DOHH2 (cell line): ENCODE measurements at regions not wholly inside any gene's neighbourhood (a gene's known extent, or its start where the extent isn't known, plus 50 kb on each side); places are given as distances from the start of the nearest gene placed in this dataset.

Experiments
- H3F3A ChIP-seq: fragments of 200-600 bp; sonication (generic), shearing (Covaris generic); 2 replicates; pipeline ENCODE4 v1.6.0; 2016; ENCODE audit warnings: antibody characterized with exemption, mild to moderate bottlenecking; ENCODE audit not compliant: control insufficient read depth, insufficient read depth
- H3K27ac ChIP-seq: fragments of 200-600 bp; sonication (generic); 2 replicates; pipeline ENCODE4 v1.5.1; 2014; ENCODE audit warnings: low read depth, mild to moderate bottlenecking, low read length, moderate library complexity
- H3K27me3 ChIP-seq: fragments of 200-600 bp; sonication (generic); 2 replicates; pipeline ENCODE4 v1.6.1; 2014; ENCODE audit warnings: mild to moderate bottlenecking, low read length, mixed read lengths; ENCODE audit not compliant: control insufficient read depth
- H3K36me3 ChIP-seq: fragments of 200-600 bp; sonication (generic); 2 replicates; pipeline ENCODE4 v1.6.1; 2014; ENCODE audit warnings: mild to moderate bottlenecking, low read length, moderate library complexity, mixed read lengths; ENCODE audit not compliant: control insufficient read depth
- H3K4me1 ChIP-seq: fragments of 200-600 bp; sonication (generic); 2 replicates; pipeline ENCODE4 v1.6.1; 2014; ENCODE audit warnings: mild to moderate bottlenecking, low read length, mixed read lengths; ENCODE audit not compliant: control insufficient read depth
- H3K4me2 ChIP-seq: fragments of 200-600 bp; sonication (generic); 2 replicates; pipeline ENCODE4 v1.6.0; 2014; ENCODE audit warnings: mild to moderate bottlenecking, low read length, moderate library complexity
- H3K4me3 ChIP-seq: fragments of 200-600 bp; sonication (generic); 2 replicates; pipeline ENCODE4 v1.5.1; 2014; ENCODE audit warnings: mild to moderate bottlenecking, low read length, mixed read lengths
- H3K79me2 ChIP-seq: fragments of 200-600 bp; sonication (generic); 2 replicates; pipeline ENCODE4 v1.6.1; 2014; ENCODE audit warnings: mild to moderate bottlenecking, low read length, mixed read lengths; ENCODE audit not compliant: control insufficient read depth
- H3K9me2 ChIP-seq: fragments of 200-600 bp; sonication (generic); replicated peaks from 2 replicates; pipeline ENCODE4 v1.6.1; 2014; ENCODE audit warnings: mild to moderate bottlenecking, low read length, mixed read lengths; ENCODE audit not compliant: control insufficient read depth
- H3K9me3 ChIP-seq: fragments of 200-600 bp; sonication (generic); 2 replicates; pipeline ENCODE4 v1.6.1; 2014; ENCODE audit warnings: antibody characterized with exemption, low read length, mixed read lengths; ENCODE audit not compliant: control insufficient read depth, insufficient read depth
- H4K20me1 ChIP-seq: fragments of 200-600 bp; sonication (generic); 2 replicates; pipeline ENCODE4 v1.6.0; 2014; ENCODE audit warnings: low read depth, mild to moderate bottlenecking, antibody characterized with exemption, low read length, moderate library complexity; ENCODE audit not compliant: control insufficient read depth, insufficient read depth
- CTCF ChIP-seq: fragments of 200-600 bp; sonication (generic); IDR thresholded peaks from one replicate; pipeline ENCODE4 v1.5.1; 2014; ENCODE audit warnings: antibody characterized with exemption, mild to moderate bottlenecking, low read depth, low read length; ENCODE audit not compliant: poor library complexity, severe bottlenecking
- EZH2phosphoT487 ChIP-seq: fragments of 200-600 bp; sonication (generic); IDR thresholded peaks from 2 replicates; pipeline ENCODE4 v1.6.1; 2017; ENCODE audit warnings: borderline replicate concordance, mild to moderate bottlenecking, antibody characterized with exemption, low read length, moderate library complexity, mixed read lengths

- Histone ChIP-seq H4K20me1 (no peaks in the 10 kb centered on the region), H3K36me3 (no peaks in the 10 kb centered on the region), H3K9me3 (no peaks in the 10 kb centered on the region), H3K4me3 (no peak overlapping the region), H3K79me2 (no peaks in the 10 kb centered on the region), H3K4me2 (no peak overlapping the region), H3K9me2 (no peaks in the 10 kb centered on the region), H3K27ac (no peak overlapping the region), H3K4me1 (no peaks in the 10 kb centered on the region), H3K27me3 (no peaks in the 10 kb centered on the region), H3F3A (no peaks in the 10 kb centered on the region)
- TF ChIP-seq EZH2phosphoT487: no peak
- TF ChIP-seq CTCF: no peak
Observed at GRCh38 chr17:33464669-33465280, 171.7 kb upstream of the ASIC2 start.

DNA sequence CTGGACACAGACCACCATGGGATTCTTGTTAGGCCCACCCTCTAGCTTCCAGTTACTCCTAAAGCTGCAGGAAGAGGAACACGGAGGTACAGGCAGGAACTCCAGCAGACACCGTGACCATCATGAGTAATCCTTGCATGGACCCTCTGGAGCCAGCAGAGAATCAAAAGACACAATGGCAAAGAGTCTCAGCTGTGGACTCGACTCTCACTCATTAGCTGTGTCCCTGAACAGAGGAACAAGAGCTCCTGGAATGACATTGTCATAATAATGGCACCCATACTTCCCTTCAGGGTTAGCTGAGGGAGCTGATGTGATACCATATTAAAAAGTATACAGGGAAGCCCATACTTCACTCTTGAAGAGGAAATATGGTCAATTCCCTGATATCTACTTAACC is 176.3 kb upstream of the ASIC2 start:
- no peaks in the 10 kb centered on the region for H3K79me2 ChIP-seq
- TF ChIP-seq CTCF (no peak), EZH2phosphoT487 (no peak)
- H3K4me1 ChIP-seq: no peaks in the 10 kb centered on the region

GRCh38 chr17:33469911-33470310 is 176.8 kb upstream of the ASIC2 start:
- H3K27me3 ChIP-seq: no peaks in the 10 kb centered on the region
- no peak overlapping the region for H3K27ac ChIP-seq
- no peaks in the 10 kb centered on the region for H3K4me1 ChIP-seq
- no peaks in the 10 kb centered on the region for H3K79me2 ChIP-seq
- H3K9me2 ChIP-seq: no peaks in the 10 kb centered on the region
- no peak overlapping the region for H3K4me3 ChIP-seq
- H4K20me1 ChIP-seq: no peaks in the 10 kb centered on the region
- H3K4me2 ChIP-seq: no peak overlapping the region
- TF ChIP-seq EZH2phosphoT487 (no peak), CTCF (no peak)
- H3K36me3 ChIP-seq: no peaks in the 10 kb centered on the region
- no peaks in the 10 kb centered on the region for H3F3A ChIP-seq
- no peaks in the 10 kb centered on the region for H3K9me3 ChIP-seq

More for the DNA sequence above, 176.3 kb upstream of the ASIC2 start:
- Histone ChIP-seq H3F3A (no peaks in the 10 kb centered on the region), H3K36me3 (no peaks in the 10 kb centered on the region), H3K27ac (no peak overlapping the region), H4K20me1 (no peaks in the 10 kb centered on the region), H3K9me3 (no peaks in the 10 kb centered on the region), H3K27me3 (no peaks in the 10 kb centered on the region), H3K4me3 (no peak overlapping the region), H3K9me2 (no peaks in the 10 kb centered on the region), H3K4me2 (no peak overlapping the region)
